Amniotic stem cell (primary cell): ENCODE measurements at regions not wholly inside any gene's neighbourhood (a gene's known extent, or its start where the extent isn't known, plus 50 kb on each side); places are given as distances from the start of the nearest gene placed in this dataset.
"Not testable (repeated sequence)": the region's sequence is repeated elsewhere in the genome, so short reads cannot be mapped to it uniquely, and the experiment has no call there.

Experiments
- DNase-seq: peaks from one replicate; lab custom pipeline; 2025; lab: John Stamatoyannopoulos, UW

DNA sequence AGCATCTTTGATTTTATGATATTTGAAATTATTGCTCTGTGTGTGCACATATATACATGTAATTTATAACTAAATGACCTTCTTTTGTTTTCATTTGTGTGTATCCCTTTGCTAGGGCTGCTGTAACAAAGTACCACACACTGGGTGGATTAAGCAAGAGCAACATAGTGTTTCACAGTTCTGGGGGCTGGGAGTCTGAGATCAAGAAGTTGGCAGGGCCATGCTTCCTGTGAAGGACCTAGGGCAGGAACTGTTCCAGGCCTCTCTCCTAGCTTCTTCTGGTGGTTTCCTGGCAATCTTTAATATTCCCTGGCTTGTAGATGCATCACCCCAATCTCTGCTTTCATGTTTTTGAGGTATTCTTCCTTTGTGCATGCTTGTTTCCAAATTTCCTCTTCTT lies 1043.9 kb downstream of the TSN start:
- no peak for DNase-seq

DNA sequence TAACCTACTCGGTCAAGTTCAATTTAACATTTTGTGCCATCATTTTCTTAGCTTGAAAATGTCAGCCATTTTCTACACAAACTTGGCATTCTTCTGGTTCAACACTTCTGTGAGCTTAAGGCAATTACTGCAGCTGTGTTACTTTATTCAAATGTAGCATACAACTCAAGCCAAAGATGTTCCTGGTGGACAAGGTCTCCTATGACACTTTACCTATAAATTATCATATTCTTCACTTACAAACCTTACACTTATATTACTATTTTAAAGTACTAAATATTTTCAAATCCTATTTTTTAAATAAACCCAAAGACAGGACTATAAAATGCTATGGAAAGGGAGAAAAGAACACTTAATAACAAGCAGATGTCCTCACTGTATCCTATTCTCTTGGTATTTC lies 1045.3 kb downstream of the TSN start:
- DNase-seq = no peak

DNA sequence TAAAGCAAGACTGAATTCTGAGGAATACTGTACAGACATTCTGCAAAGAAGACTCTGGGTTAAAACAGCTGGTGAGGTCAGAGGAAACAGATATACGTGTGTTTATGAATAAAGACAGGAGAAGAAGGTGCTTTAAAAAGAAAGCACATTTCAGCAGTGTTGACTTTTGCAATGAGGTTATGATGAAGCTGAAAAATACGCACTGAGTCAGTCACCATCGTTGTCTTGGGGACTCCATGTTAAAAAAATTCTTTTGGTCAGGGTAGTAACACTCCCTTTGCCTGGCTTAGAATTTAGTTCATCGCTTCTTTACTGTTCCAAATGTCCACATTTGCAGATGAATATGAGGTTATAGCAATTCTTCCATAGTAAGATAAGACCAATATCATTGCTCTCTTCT lies 1049.0 kb downstream of the TSN start:
- DNase-seq = no peak

DNA sequence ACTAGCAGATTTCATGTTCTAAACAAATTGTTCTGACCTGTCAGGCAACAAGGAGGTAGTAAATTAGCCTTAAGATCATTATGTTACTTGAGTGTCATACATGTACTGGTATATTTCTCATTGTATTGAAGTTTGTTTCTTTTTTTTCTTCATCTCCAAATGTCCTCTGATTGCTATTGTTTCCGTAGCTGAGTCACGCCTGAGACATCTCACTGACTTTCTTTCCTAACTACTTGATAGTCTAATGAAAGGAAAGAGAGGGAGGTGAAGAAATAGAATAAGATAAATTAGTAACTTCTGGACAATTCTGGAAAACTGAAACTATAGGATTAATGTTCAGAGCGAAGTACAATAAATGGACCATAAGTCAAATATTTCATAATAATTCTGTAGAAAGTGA lies 1049.9 kb downstream of the TSN start:
- no peak for DNase-seq

DNA sequence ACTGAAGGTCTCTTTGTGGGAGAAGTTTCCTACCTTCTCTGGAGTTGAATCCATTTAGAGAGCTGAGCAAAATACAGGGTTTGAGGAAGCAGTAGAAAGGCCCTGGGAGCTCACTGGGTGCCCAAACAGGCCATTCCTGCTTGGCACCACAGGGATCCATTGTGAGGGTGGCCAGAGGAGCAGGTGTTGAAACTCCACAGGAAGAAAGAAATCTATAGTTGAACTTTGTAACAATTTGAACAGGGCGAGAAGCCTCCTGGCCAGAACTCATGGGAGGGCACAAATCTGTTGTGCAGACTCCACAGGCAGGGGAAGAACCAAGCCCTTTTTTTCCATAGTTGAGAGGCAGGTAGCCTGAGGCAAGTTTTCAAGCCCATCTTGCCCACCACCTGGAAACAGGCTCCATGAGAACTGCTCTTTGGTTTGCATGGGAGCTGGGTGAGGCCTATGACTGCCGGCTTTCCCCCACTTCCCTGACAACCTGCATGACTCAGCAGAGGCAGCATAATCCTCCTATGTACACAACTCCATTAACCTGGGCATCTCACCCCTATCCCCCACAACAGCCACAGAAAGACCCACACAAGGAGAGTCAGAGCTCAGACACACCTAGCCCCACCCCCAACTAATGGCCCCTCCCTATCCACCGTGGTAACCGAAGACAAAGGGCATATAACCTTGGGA lies 1053.0 kb downstream of the TSN start:
- DNase-seq = no peak

DNA sequence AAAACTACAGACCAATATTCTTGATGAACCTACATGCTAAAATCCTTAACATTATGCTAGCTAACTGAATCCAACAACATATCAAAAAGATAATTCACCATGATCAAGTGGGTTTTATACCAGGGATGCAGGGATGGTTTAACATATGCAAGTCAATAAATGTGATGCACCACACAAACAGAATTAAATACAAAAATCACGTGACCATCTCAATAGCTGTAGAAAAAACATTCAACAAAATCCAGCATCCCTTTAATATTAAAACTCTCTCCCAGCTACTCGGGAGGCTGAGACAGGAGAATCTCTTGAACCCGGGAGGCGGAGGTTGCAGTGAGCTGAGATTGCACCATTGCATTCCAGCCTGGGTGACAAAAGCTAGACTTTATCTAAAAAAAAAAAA lies 1056.8 kb downstream of the TSN start:
- DNase-seq = not testable (repeated sequence)

GRCh38 chr2:122815120-122815519 lies 1059.7 kb downstream of the TSN start:
- no peak for DNase-seq

DNA sequence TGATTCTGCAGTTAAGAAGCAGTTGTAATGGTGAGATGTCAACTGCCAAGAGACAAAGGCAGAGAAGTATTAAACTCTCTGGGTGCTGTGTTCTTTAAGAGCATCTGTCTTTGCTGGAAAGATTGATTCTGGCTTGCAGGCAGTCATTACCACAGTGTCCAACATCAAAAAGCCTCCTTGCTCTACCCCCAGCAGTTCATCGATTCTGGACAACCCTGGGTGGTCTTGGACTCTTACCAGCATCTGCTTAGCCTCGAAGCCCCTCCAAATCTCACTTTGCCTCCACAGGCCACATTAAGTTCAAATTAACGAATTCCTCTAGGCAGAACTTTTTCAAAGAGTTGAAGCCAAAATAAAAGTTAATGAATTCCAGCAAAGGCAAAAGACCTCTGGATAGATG lies 1061.4 kb downstream of the TSN start:
- no peak for DNase-seq

GRCh38 chr2:122822319-122822718 lies 1066.9 kb downstream of the TSN start:
- DNase-seq = no peak

DNA sequence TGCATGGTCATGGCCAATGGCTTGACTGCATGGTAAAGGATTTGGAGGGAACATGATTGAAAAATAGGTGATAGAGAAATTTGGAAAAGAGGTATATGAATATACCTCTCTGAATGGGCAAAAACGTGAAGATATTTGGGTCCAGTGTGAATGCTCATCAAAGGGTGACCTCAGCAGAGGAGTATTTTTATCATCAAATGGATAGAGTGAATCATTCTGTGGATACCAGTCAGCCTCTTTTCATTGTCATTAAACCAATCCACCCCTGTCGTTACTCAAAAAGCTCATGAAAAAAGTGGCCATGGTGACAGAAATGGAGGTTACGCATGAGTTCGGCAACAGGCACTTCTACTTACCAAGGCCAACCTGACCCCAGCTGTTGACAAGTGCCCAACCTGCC lies 1074.7 kb downstream of the TSN start:
- no peak for DNase-seq

DNA sequence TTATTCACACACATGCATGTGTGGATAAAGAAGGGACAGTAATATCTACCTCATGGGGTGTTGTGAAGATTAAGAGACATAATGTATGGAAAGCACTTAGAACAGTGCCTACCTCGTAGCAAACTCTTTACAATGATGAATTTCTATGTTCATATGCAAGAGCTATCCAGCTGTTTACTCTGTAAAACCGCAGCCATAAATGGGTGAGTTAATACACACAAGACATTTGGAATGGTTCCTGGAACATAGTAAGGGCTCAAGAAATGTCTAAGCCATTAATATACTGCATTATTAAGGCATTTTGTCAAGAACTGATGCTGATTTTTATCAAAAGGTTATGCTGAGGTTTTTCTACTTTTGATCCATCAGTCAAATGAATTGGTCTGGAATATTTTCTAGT lies 1076.2 kb downstream of the TSN start:
- DNase-seq = no peak

GRCh38 chr2:122843503-122843902 lies 1088.1 kb downstream of the TSN start:
- DNase-seq = no peak

GRCh38 chr2:122851161-122851560 lies 1095.7 kb downstream of the TSN start:
- DNase-seq = no peak

GRCh38 chr2:122851972-122852531 lies 1096.6 kb downstream of the TSN start:
- no peak for DNase-seq

- no peak for DNase-seq
Measured at GRCh38 chr2:122856696-122857095, 1101.2 kb downstream of the TSN start.

GRCh38 chr2:122858075-122858702 lies 1102.7 kb downstream of the TSN start:
- no peak for DNase-seq

DNA sequence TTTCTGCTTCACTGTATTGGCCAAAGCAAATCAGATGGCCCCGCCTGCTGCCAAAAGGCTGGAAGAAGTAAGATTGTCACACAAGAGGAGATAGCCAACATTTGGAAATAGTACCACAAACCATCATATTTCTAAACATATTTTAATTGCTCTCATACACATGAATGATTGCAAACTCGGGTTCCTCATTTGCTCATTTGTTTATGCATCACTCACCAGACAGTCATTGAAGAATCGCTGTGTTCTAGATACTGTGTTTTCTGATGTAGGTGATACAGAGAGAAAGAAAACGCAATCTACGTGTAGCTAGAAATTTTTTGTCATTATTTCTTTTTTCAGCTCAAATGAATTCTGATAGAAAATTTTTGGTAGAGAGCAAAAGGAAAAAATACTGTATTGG lies 1103.4 kb downstream of the TSN start:
- no peak for DNase-seq

GRCh38 chr2:122859260-122859659 lies 1103.8 kb downstream of the TSN start:
- no peak for DNase-seq

DNA sequence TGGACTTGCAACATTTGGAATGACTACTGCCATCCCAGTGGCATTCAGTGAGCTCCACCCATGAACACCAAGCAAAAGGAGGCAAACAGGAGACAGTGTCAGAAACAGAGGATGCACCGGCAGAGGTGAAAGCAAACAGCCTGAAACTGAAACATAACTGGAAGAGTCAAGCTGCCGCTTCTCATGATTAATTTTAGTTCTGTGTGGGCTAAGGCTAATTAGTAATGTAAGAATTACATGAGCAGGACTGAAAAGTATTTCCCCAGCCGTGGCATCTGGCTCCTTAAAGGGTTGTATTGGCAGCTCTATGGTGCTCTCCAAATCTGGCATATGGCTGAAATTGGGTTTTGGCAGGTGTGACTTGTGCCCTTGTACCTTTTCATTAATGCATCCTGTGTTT lies 1108.1 kb downstream of the TSN start:
- DNase-seq = no peak

- no peak for DNase-seq
Measured at GRCh38 chr2:122864728-122865127, 1109.3 kb downstream of the TSN start.

- DNase-seq = no peak
Measured at GRCh38 chr2:122866095-122866494, 1110.6 kb downstream of the TSN start.

DNA sequence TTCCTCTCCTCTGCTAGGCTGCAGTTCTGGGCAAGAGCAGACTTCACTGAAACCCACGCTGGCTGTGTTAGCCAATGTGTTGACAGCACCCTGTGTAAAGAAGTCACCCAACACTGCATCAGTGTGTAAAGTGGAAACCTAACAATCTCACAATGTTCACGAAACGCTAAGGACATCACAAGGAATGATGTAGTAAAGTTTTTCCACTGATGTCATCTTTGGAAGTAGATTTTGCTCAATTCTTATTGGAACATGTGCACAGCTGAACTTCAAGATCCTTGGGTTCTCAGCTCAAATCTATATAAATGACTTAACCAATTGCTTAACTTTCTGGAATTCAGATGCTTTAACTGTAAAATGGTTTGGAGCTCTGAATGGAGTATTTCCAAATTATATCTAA lies 1112.5 kb downstream of the TSN start:
- DNase-seq = no peak

GRCh38 chr2:122868646-122869275 lies 1113.3 kb downstream of the TSN start:
- no peak for DNase-seq
